Activated T-cell treated with anti-CD3 and anti-CD28 coated beads, Interleukin-2, amount 50 U/mL, for 48 hours (primary cell): ENCODE measurements at regions not wholly inside any gene's neighbourhood (a gene's known extent, or its start where the extent isn't known, plus 50 kb on each side); places are given as distances from the start of the nearest gene placed in this dataset.

Experiments
- DNase-seq, 2 experiments: peaks; one replicate each; pipeline ENCODE4 v3.0.0-alpha.2; 2020

GRCh38 chr11:45091563-45092403, 54.7 kb upstream of the PRDM11 start:
- DNase-seq = peak in 1 of 2 experiments; percentile 13

DNA sequence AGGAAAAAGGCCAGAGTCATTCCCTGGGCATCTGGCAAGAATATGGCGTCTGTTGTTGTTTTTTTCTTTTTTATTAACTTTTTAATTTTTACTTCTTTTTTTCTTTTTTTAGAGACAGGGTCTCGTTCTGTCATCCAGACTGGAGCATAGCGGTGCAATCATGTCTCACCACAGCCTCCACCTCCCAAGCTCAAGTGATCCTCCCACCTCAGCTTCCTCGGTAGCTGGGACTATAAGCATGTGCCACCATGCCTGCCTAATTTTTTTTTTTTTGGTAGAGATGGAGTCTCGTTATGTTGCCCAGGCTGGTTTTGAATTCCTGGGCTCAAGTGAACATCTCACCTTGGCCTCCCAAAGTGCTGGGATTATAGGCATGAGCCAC, 54.0 kb upstream of the PRDM11 start:
- peak in 1 of 2 experiments; percentile 5 for DNase-seq

GRCh38 chr11:45092901-45093760, 53.3 kb upstream of the PRDM11 start:
- DNase-seq = peak; percentile 64 to 66

DNA sequence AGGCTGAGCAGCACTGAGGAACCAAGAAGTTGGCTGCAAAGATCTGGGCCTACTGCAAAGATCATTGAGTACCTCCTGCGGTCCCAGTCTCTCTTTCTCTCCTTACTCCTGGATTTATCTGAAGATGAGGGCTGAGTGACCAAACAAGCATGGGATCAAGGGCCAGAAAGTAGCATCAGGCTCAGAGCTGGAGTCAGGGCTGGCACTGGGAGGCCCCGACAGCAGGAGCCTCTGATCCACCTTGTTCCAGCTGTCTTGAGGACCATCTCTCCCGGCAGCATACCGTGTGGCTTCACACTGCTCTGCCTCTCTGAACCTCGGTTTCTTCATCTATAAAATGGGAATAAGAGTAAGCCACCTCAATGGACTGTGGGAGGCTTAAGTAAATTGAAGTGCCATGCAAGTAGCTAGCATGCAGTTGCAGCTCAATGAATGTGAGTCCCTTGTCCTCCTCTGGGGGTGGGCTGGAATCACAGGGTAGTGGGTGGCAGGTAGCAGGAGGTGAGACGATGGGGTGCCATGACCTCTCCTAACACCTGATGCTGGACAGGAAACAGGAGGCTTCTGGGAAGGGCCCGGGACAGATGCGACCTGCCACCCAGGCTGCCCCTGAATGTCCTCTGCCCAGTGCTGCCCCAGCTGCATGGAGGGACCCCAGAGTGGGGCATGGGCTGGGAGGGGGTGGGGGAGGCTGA, 52.5 kb upstream of the PRDM11 start:
- peak in 1 of 2 experiments; percentile 15 for DNase-seq

- peak; percentile 8 to 9 for DNase-seq
Measured at GRCh38 chr11:45094958-45095690, 51.3 kb upstream of the PRDM11 start.

DNA sequence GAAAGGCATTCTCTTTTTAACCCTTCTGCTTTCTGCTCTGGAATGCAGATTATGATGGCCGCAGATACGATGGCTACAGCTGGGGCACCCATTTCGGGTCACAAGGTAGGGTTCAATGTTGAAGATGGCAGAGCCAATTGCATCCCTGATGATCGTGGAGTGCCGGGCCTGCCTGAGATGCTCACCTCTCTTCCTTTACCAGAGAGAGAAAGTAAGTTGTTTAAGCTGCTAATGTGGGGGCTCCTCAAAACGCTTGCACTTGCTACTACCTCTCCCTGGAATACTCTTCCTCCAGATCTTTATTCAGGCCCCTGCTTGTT, 50.8 kb upstream of the PRDM11 start:
- DNase-seq = peak in 1 of 2 experiments; percentile 3

DNA sequence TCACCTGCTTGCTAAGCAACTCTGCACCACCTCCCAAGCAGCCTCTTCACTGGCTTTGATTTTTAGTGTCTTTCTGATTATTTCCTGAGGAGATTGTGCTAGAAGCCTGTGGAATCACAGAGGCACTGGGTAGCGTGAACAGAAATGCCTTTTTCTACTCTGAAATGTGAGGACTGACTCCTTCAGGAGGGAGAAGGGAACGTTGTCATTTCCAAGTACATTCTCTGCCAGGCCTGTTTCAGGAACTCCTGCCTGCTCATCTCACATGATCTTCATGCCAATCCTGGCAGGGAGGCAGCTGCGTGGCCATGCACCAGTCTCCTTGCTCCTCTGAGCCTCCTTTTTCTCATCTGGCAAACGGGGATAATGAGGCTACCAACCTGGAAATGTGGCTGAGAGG, 49.8 kb upstream of the PRDM11 start:
- peak in 1 of 2 experiments; percentile 5 for DNase-seq
